T follicular helper cell (primary cell): ENCODE measurements at regions not wholly inside any gene's neighbourhood (a gene's known extent, or its start where the extent isn't known, plus 50 kb on each side); places are given as distances from the start of the nearest gene placed in this dataset.
"Not testable (repeated sequence)": the region's sequence is repeated elsewhere in the genome, so short reads cannot be mapped to it uniquely, and the experiment has no call there.

Source experiments
- DNase-seq: peaks from one replicate; pipeline ENCODE4 v3.0.0-alpha.2; 2020; ENCODE audit warnings: low read depth

DNA sequence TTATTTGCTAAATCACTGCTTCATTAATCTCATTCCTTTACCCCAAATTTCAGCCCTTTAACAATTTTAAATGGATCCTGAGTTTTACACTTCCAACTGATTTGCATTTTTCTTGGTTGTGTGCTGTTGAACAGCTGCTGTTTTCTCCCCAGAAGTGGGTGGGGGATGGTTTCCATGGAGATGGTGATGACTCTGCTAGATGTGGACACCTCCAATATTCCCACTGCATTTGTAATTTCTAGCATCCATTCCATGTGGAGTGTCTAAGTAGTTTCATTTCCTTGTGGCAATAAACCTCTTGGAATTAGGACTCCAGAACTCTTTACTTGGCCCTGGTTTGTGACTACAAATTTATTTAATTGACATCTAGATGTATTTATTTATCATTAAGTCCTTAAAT lies 330.4 kb downstream of the GBA3 start:
- DNase-seq, result no peak

GRCh38 chr4:23022032-23022431 lies 329.3 kb downstream of the GBA3 start:
- DNase-seq, result no peak

GRCh38 chr4:23021040-23021439 lies 328.3 kb downstream of the GBA3 start:
- DNase-seq, result no peak

- not testable (repeated sequence) for DNase-seq
Observed at GRCh38 chr4:23020399-23020798, 327.7 kb downstream of the GBA3 start.

GRCh38 chr4:23016981-23017380 lies 324.2 kb downstream of the GBA3 start:
- DNase-seq, result no peak

- DNase-seq, result no peak
Observed at GRCh38 chr4:23015821-23016220, 323.1 kb downstream of the GBA3 start.

DNA sequence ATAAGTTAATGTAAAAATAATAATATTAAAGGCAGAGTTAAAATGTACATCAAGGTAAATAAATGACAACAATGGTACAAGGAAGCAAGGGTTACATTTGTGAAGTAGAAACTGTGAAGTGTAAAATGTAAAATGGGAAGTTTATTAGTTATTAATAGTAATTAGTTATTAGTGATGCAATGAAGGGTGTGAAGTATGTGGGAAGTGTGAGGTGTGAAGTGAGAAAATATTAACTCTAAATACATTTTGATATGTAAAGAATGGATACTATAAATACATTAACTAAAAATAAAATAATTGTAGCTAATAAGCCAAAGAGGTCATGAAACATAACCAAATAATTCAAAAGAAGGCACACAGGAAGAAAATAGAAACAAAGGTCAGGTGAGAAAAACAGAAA lies 316.4 kb downstream of the GBA3 start:
- DNase-seq, result no peak

DNA sequence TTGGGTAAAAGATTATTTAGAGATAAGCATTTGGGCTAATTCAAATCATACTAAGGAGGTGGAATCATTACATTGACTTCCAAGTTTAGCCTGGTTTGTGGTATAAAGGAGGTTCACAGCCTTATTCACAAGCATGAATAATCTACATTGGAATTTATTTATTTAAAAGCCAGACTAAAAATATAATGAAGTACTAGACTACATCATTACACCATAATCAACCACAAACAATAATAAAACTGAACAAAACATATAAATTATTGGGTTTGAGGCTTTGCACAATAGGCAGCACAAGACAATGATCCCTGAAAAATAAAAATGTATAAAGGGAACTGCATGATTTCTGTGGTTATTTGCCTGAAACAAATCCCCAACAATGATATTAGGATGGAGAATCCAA lies 314.0 kb downstream of the GBA3 start:
- no peak for DNase-seq

- no peak for DNase-seq
Observed at GRCh38 chr4:23005691-23006090, 313.0 kb downstream of the GBA3 start.

- no peak for DNase-seq
Observed at GRCh38 chr4:23001478-23001877, 308.7 kb downstream of the GBA3 start.

- no peak for DNase-seq
Observed at GRCh38 chr4:22999419-22999818, 306.7 kb downstream of the GBA3 start.

GRCh38 chr4:22997358-22998224 lies 304.9 kb downstream of the GBA3 start:
- no peak for DNase-seq

DNA sequence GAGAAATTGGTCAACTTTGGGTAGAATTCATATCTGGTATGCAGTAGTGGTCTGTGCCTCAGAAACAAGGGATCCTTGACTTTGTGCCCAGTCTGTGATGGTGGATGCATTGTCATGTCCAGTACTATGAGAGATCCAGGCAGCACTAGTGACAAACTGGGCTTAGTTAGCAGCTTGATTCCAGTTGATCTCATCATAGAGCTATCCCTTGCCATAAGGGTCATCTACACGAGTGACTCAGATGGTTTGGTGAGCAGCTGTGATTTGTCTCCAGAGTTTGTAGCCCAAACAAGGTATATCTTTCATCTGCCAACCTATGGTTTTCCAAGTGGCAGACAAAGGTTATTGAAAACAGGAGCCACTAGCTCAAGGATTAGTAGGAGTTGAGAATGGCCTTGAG lies 298.8 kb downstream of the GBA3 start:
- no peak for DNase-seq

GRCh38 chr4:22988526-22988925 lies 295.8 kb downstream of the GBA3 start:
- no peak for DNase-seq

DNA sequence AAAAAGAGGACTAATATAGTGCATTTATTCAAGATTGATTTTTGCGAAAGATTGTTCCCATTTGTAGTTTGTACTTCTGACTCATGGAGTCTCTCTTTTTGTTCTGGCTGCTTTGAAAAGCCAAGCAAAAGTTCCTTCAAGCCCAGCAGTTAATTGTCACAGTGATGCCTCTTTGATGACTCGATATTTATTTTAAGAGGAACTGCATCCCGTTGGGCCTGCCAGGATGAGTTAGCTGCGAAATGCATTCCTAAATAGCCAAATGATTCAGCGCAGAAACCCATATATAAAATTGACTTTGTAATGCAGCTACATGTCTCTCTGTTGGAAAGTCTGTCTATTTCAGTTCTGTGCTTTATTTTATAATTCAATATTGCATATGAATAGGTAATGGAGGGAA lies 295.1 kb downstream of the GBA3 start:
- no peak for DNase-seq

- DNase-seq, result no peak
Observed at GRCh38 chr4:22986881-22987280, 294.1 kb downstream of the GBA3 start.

DNA sequence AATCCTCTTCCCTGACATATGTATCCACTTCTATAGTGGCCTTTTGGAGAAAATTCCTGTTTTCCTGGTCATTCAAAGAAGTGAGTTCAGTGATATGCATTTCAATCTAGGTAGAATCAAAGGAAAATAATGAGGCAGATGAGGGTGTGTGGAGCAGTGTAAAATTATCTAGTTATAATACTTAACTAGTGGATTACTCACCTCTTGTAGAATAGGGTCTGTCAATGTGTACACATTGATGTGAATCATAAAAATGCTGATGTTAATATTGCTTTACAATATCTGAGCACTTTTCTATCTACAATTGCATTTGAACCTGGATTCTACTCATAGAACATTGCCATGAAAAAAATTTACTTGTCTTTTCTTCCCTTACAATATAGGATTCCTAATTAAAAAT lies 293.5 kb downstream of the GBA3 start:
- DNase-seq, result no peak

DNA sequence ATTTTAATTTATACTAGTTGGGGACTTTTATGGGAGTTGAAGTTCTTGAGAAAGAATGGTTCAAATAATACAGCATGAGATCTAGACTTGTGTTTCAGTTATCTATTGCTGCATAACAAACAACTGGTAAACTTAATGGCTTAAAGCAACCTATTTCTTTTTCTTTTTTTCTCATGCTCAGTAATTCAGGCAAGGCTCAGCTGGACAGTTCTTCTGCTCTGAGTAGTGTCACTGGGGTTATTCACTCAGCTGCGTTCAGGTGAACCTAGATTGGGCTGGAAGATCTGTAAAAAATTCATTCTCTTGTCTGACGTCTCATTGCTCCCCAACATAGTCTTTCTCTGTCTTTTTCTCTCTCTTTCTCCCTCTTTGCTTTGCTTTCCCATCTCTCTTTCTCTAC lies 291.7 kb downstream of the GBA3 start:
- DNase-seq, result no peak

- no peak for DNase-seq
Observed at GRCh38 chr4:22978656-22979055, 285.9 kb downstream of the GBA3 start.

- DNase-seq, result no peak
Observed at GRCh38 chr4:22970665-22971064, 277.9 kb downstream of the GBA3 start.

DNA sequence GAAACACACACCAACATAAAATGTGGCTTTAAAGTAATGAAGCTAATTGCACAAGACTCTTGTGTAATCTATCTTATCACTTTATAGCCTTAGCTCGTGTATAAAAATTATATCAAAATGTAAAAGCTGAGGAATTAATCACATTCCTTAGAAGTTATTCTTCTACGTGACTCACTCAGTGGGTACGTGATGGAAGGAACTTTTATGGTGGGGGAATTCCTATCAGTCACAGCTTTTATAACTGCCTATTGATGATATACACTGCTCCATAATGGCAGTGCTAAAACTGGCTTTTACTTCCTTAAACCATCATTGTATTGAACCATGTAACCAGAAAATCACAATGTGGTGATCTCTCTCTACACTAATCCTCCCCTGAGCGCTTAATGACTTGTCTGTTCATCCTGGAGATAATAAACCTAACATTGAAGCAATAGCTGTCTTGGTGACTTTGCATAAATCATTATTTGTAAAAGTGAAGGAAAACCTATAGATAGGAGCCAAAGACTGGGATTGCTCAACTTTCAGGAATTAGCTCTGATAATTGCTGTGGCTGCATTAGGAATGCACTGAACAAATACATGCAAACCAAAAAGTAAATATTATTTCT lies 276.7 kb downstream of the GBA3 start:
- DNase-seq, result no peak

GRCh38 chr4:22962295-22962694 lies 269.6 kb downstream of the GBA3 start:
- no peak for DNase-seq

DNA sequence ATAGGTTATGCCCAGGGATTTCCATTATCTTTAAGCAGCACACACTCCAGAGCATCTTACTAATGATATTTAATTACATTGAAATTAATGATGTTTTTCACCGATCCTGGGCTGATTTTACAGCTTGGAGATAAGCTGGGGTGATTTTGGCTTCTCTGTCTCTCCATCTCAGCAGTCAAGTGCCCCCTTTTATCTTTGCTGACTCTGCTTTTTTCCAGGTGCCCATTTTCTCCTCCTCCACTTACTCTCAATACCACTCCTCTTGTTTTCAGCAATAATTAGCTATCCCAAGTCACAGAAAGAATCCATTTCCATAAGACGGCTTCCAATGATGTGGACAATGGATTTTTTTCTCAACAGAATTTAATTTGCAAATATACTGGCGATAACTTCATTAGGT lies 266.7 kb downstream of the GBA3 start:
- DNase-seq, result no peak
